HG03280 (cell line): ENCODE measurements at regions not wholly inside any gene's neighbourhood (a gene's known extent, or its start where the extent isn't known, plus 50 kb on each side); places are given as distances from the start of the nearest gene placed in this dataset.
"Not testable (repeated sequence)": the region's sequence is repeated elsewhere in the genome, so short reads cannot be mapped to it uniquely, and the experiment has no call there.

Source experiments
- ATAC-seq: cut with Tn5 transposase; IDR thresholded peaks from one replicate; pipeline ENCODE4 v1.9.1; 2021; ENCODE audit warnings: mild to moderate bottlenecking, moderate library complexity; ENCODE audit not compliant: unreplicated experiment

GRCh38 chr11:96506953-96507354 lies 117.1 kb downstream of the JRKL start:
- no peak for ATAC-seq

DNA sequence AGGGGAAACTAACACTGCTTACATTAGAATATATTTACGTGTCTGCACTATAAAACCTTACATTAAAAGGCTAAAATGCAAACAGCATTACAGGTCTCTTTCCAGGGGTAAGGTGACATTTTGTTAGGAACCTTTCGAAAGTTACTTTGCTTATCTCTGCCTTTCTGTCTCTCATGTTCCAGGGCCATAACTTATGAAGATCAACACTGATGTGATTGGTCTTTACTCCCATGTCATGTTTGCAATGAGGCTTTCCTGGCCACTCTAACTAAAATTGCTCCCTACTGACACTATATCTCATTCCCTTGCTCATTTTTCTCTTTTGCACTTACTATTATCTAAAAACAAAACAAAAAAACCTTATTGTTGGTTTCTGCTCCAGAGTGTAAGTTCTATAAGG lies 119.0 kb downstream of the JRKL start:
- no peak for ATAC-seq

GRCh38 chr11:96520939-96521338 lies 131.1 kb downstream of the JRKL start:
- no peak for ATAC-seq

GRCh38 chr11:96523656-96524055 lies 133.8 kb downstream of the JRKL start:
- ATAC-seq, result no peak

DNA sequence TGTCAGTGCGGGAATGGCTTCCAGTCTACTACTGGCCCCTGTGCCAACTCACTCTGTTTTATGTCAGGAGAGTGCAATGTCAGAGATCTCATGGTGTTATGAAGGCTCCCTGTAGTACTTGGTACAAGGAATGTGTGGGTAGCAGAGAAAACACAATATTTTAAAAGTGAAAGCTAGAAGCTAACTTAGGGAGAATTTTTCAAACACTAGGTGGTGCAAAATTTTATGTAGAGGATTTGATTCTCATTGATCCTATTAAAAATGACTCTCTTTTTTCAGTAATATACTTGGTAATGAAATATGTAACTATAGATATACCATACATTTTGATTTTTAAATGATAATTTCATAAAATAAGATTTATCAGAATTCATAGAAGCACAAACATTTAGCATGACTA lies 134.7 kb downstream of the JRKL start:
- ATAC-seq, result no peak

GRCh38 chr11:96530473-96530872 lies 140.7 kb downstream of the JRKL start:
- ATAC-seq, result no peak

DNA sequence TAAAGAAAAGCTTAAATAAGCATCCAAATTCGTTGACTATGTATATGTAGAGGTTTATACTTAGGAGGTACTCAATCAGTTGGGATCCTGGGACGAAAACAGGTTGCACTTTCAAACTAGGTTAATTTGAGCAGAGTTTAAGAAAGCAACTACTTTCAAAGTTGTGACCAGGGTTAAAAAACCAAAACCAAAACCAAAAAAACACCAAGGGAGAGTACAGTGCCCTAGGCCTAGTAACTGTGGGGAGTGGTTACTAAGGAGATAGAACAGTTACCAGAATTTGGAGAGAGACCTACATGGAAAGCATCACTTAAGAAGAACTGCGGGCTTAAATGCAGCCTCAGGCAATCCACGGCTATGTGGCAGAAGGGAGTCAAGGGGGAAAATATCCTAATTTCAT lies 148.3 kb downstream of the JRKL start:
- peak; percentile 88 for ATAC-seq

DNA sequence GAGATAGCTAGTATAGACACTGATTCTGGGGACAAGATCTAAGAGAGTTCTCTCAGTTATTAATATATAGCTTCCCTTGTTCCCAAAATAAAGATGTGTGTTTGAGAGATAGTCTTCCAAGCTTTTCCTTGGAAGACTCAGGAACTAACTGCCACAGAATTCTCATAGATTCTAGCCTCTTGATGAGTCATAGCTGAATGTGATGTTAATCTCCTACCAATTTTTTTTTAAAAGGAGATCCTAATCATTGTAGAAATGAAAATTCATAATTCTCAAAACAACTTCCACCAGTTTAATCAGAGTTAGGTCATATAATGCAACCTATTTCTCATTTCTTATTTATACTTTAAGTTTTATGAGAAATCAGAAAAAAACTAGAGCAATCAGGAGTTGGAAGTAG lies 148.8 kb downstream of the JRKL start:
- no peak for ATAC-seq

- ATAC-seq, result no peak
Measured at GRCh38 chr11:96540875-96541274, 151.1 kb downstream of the JRKL start.

GRCh38 chr11:96543177-96543576 lies 153.4 kb downstream of the JRKL start:
- peak; percentile 57 for ATAC-seq

GRCh38 chr11:96545192-96545591 lies 155.4 kb downstream of the JRKL start:
- ATAC-seq, result not testable (repeated sequence)

- no peak for ATAC-seq
Measured at GRCh38 chr11:96551136-96551535, 161.3 kb downstream of the JRKL start.

DNA sequence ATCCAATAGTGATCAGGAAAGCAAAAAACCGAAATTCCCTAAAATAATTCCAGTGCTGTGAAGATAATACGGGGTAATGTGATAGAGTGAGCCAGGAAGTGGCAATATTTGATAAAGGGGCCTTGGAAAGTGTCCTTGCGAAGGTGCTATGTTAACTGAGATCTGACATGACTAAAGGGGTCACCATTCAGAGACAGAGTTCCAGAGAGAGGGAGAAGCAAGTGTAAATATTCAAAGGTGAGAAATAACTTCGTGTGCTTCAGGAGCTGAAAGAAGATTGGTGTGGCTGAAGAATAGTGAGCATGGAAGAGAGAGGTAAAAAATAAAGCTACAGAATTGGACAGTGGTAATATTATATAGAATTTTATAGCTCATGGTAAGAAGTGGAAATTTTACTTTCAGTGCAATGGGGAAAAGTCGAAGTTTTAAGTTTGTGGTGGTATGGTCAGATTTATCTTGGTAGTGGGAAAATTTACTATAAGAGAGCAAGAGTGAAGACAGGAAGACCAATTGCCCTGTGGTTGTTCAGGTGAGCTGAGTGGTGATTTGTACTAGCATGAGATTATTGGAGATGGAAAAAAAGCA lies 164.5 kb downstream of the JRKL start:
- ATAC-seq, result no peak

- ATAC-seq, result not testable (repeated sequence)
Measured at GRCh38 chr11:96555826-96556225, 166.0 kb downstream of the JRKL start.

GRCh38 chr11:96560727-96561126 lies 170.9 kb downstream of the JRKL start:
- not testable (repeated sequence) for ATAC-seq

DNA sequence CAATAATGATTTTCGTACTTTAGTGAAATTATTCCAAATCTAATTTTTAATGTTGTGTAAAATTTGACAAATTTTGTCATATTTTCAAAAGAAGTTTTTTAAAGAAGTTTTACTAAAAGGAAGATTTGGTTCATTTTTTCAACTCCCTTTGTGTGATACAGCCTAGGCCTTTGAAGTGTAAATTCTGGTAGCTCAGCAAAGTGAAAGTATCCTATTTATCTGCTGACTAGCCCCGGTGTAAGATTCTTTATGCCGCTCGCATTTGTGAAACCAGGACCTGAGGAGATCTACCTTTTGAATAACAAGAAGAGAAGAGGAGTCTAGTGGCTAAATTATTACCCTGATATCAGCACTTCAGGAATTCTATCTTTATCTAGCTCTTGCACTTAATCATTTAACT lies 177.4 kb downstream of the JRKL start:
- no peak for ATAC-seq

GRCh38 chr11:96567667-96568066 lies 177.9 kb downstream of the JRKL start:
- no peak for ATAC-seq

DNA sequence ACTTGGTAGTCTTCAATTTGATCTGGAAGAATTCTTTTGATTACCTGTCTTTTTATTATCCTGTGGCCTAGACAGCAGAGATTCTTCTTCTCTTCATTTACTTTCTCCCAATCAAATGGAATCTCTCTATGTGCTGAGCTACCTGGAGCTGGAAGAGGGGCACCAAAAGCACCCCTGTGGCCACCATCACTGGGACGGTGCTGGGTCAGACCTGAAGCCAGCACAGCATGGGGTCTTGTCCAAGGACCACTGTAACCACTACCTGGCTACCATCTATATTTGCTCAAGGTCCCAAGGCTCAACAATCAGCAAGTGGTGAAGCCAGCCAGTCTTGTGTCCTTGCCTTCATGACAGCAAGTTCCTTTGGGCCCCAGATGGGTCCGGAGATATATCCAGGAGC lies 186.6 kb downstream of the JRKL start:
- no peak for ATAC-seq

GRCh38 chr11:96578379-96578778 lies 188.6 kb downstream of the JRKL start:
- ATAC-seq, result no peak

GRCh38 chr11:96579656-96580055 lies 189.8 kb downstream of the JRKL start:
- ATAC-seq, result no peak

GRCh38 chr11:96580476-96581040 lies 190.7 kb downstream of the JRKL start:
- no peak for ATAC-seq

- ATAC-seq, result not testable (repeated sequence)
Measured at GRCh38 chr11:96585944-96586880, 196.4 kb downstream of the JRKL start.
